Natural killer cell (primary cell): ENCODE measurements at regions not wholly inside any gene's neighbourhood (a gene's known extent, or its start where the extent isn't known, plus 50 kb on each side); places are given as distances from the start of the nearest gene placed in this dataset.

Experiments
- ATAC-seq, 3 donors: fragments of 150-1000 bp in 2 of 3; fragments of 200-7000 bp in 1 of 3; cut with Tn5 transposase; 1 replicate in 1 of 3; 2 replicates in 2 of 3; pipeline ENCODE4 v1.10.0; 2021; ENCODE audit warnings: mild to moderate bottlenecking in 2 of 3, moderate library complexity in 2 of 3
- DNase-seq, 2 donors: peaks; one replicate each; pipeline versions ENCODE4 v3.0.0 to v3.0.0-alpha.2; 2013 to 2021; ENCODE audit warnings: mixed read lengths in 1 of 2
- H3K27ac ChIP-seq: one replicate; pipeline ENCODE4 v1.5.1; 2013; ENCODE audit warnings: mild to moderate bottlenecking, low read length
- H3K27me3 ChIP-seq: one replicate; pipeline ENCODE4 v1.6.1; 2013; ENCODE audit warnings: low read length; ENCODE audit not compliant: control insufficient read depth, insufficient read depth
- H3K36me3 ChIP-seq: one replicate; pipeline ENCODE4 v1.6.1; 2013; ENCODE audit warnings: low read length; ENCODE audit not compliant: control insufficient read depth, insufficient read depth
- H3K4me1 ChIP-seq: one replicate; pipeline ENCODE4 v1.6.1; 2013; ENCODE audit warnings: low read length; ENCODE audit not compliant: control insufficient read depth, insufficient read depth
- H3K4me3 ChIP-seq: one replicate; pipeline ENCODE4 v1.5.1; 2013; ENCODE audit warnings: low read length
- H3K9me3 ChIP-seq: one replicate; pipeline ENCODE4 v1.6.1; 2013; ENCODE audit warnings: low read length; ENCODE audit not compliant: control insufficient read depth, insufficient read depth
- H3K27ac Mint-ChIP-seq, 2 donors: one replicate each; pipeline ENCODE4 v1.8.0; 2022; ENCODE audit warnings: mild to moderate bottlenecking in 2 of 2, mixed read lengths in 2 of 2, moderate library complexity in 1 of 2
- H3K27me3 Mint-ChIP-seq, 2 donors: one replicate each; pipeline ENCODE4 v1.8.0; 2022; ENCODE audit warnings: low read depth in 2 of 2, mixed read lengths in 2 of 2
- H3K36me3 Mint-ChIP-seq: one replicate; pipeline ENCODE4 v1.8.0; 2022; ENCODE audit warnings: mixed read lengths
- H3K4me1 Mint-ChIP-seq, 2 donors: one replicate each; pipeline ENCODE4 v1.8.0; 2022; ENCODE audit warnings: mixed read lengths in 2 of 2
- H3K4me3 Mint-ChIP-seq: one replicate; pipeline ENCODE4 v1.8.0; 2022; ENCODE audit warnings: mild to moderate bottlenecking, moderate library complexity, mixed read lengths
- H3K9me3 Mint-ChIP-seq, 2 donors: one replicate each; pipeline ENCODE4 v1.8.0; 2022; ENCODE audit warnings: mixed read lengths in 2 of 2
- WGBS: methylation state at CpG from one replicate; pipeline ENCODE4 v1.1.7; 2013; ENCODE audit warnings: missing lambda C conversion rate; ENCODE audit not compliant: insufficient coverage; 5-methylcytosine and 5-hydroxymethylcytosine counted together
- intact Hi-C: fragments of 100-400 bp; cut with micrococcal nuclease; formaldehyde crosslinking; loops from one replicate; pipeline ENCODE4 v1.14.2; 2022
- TF ChIP-seq, protein P1 (sequence below): fragments of 200-600 bp; IDR thresholded peaks from one replicate; pipeline ENCODE4 v1.8.0; 2022; ENCODE audit warnings: antibody characterized with exemption

GRCh38 chr12:90327793-90328743 is 619.4 kb upstream of the ATP2B1 start:
- Histone ChIP-seq H3K27me3 (no peaks in the 10 kb centered on the region), H3K4me3 (no peak overlapping the region), H3K36me3 (no peaks in the 10 kb centered on the region), H3K4me1 (no peaks in the 10 kb centered on the region), H3K27ac (no peak overlapping the region), H3K9me3 (no peaks in the 10 kb centered on the region)
- ATAC-seq, result no peak
- peaks cover 0 to 5% of the 10 kb centered on the region in 2 donors for H3K9me3 Mint-ChIP-seq
- intact Hi-C loops, result no loop called here
- no peak for DNase-seq
- 91% methylated on average over 3 of the region's 5 CpGs for WGBS
- TF ChIP-seq, protein P1, sequence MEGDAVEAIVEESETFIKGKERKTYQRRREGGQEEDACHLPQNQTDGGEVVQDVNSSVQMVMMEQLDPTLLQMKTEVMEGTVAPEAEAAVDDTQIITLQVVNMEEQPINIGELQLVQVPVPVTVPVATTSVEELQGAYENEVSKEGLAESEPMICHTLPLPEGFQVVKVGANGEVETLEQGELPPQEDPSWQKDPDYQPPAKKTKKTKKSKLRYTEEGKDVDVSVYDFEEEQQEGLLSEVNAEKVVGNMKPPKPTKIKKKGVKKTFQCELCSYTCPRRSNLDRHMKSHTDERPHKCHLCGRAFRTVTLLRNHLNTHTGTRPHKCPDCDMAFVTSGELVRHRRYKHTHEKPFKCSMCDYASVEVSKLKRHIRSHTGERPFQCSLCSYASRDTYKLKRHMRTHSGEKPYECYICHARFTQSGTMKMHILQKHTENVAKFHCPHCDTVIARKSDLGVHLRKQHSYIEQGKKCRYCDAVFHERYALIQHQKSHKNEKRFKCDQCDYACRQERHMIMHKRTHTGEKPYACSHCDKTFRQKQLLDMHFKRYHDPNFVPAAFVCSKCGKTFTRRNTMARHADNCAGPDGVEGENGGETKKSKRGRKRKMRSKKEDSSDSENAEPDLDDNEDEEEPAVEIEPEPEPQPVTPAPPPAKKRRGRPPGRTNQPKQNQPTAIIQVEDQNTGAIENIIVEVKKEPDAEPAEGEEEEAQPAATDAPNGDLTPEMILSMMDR, result no peak
- no peak overlapping the region for H3K27ac Mint-ChIP-seq
- no peaks in the 10 kb centered on the region for H3K4me1 Mint-ChIP-seq
- peaks cover 0 to 2% of the 10 kb centered on the region in 2 donors for H3K27me3 Mint-ChIP-seq
- no peaks in the 10 kb centered on the region for H3K36me3 Mint-ChIP-seq
- no peak overlapping the region for H3K4me3 Mint-ChIP-seq

DNA sequence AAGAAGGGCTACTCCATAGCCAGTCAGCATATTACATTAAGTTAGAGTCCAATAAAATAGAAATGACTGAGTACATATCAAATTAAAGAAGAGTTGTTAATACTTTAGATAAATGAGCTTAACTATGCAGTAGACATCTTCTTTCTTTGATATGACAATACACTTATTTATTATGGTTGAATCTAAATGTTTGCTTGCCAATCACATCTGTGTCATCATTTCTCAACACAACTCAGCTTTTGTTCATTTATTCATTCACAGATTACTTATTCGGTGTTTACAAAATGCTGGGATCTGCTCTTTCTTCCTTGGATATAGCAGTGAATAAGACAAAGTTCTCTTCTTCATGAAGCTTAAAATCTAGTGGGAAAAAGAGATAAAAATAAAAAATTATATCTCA is 614.6 kb upstream of the ATP2B1 start:
- peaks cover 0 to 5% of the 10 kb centered on the region in 2 donors for H3K9me3 Mint-ChIP-seq
- intact Hi-C loops, result no loop called here
- no peak for DNase-seq
- no peaks in the 10 kb centered on the region for H3K27me3 Mint-ChIP-seq
- H3K4me3 Mint-ChIP-seq, result no peak overlapping the region
- WGBS, result no CpG with 5 or more reads among the region's 1 CpG
- H3K27ac Mint-ChIP-seq, result no peak overlapping the region
- no peaks in the 10 kb centered on the region for H3K4me1 Mint-ChIP-seq
- no peak overlapping the region for H3K4me3 ChIP-seq
- H3K4me1 ChIP-seq, result no peaks in the 10 kb centered on the region
- TF ChIP-seq, protein P1, result no peak
- no peaks in the 10 kb centered on the region for H3K36me3 Mint-ChIP-seq
- no peaks in the 10 kb centered on the region for H3K36me3 ChIP-seq
- H3K9me3 ChIP-seq, result no peaks in the 10 kb centered on the region
- no peak for ATAC-seq
- H3K27ac ChIP-seq, result no peak overlapping the region
- H3K27me3 ChIP-seq, result no peaks in the 10 kb centered on the region

DNA sequence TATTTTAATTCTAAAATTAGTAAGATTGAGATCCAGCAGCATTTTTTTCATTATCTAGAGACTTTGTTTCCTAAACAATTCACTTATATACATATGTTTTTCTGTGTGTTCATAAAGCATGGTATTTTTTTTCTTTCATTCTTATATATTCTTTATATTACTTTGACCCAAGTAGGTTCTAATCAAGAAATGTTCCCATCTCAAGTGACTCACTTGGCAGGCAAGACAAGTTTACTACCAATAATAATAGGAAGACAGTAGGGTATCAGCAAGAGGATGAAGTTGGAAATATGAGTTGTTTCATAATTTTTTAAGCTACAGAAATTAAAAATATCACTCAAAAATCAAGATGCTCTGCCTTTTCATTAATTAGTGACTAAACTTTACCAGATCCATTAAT is 613.4 kb upstream of the ATP2B1 start:
- Mint-ChIP-seq H3K27ac (no peak overlapping the region), H3K27me3 (peaks cover 0 to 3% of the 10 kb centered on the region in 2 donors), H3K4me1 (no peaks in the 10 kb centered on the region), H3K36me3 (no peaks in the 10 kb centered on the region), H3K9me3 (peaks cover 0 to 5% of the 10 kb centered on the region in 2 donors), H3K4me3 (no peak overlapping the region)
- Histone ChIP-seq H3K27me3 (no peaks in the 10 kb centered on the region), H3K9me3 (no peaks in the 10 kb centered on the region), H3K36me3 (no peaks in the 10 kb centered on the region), H3K27ac (no peak overlapping the region), H3K4me3 (no peak overlapping the region), H3K4me1 (no peaks in the 10 kb centered on the region)
- TF ChIP-seq, protein P1, result no peak
- ATAC-seq (no peak), DNase-seq (no peak)
- intact Hi-C loops, result no loop called here

DNA sequence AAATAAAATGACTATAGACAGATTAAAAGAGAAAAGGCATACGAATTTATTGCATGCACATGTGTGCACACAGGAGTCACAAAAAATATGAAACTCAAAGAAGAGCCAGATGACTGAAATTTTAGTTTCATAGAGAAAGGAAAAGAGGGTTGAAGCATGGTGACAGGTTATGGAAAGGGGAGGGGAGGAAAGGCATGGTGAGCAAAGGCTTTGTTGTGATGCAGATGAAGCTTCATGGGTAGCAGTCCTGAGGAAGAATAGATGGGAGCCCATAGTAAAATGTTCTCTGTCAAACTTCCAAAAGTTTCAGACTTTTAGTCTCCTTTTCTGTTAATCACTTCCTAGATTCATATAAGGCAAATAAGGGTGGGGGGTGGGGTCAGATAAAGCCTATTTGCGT is 612.7 kb upstream of the ATP2B1 start:
- Histone ChIP-seq H3K27ac (no peak overlapping the region), H3K27me3 (no peaks in the 10 kb centered on the region), H3K4me1 (no peaks in the 10 kb centered on the region), H3K4me3 (no peak overlapping the region), H3K36me3 (no peaks in the 10 kb centered on the region), H3K9me3 (no peaks in the 10 kb centered on the region)
- Mint-ChIP-seq H3K4me3 (no peak overlapping the region), H3K36me3 (no peaks in the 10 kb centered on the region), H3K27me3 (peaks cover 0 to 3% of the 10 kb centered on the region in 2 donors), H3K9me3 (peaks cover 0 to 5% of the 10 kb centered on the region in 2 donors), H3K27ac (no peak overlapping the region), H3K4me1 (no peaks in the 10 kb centered on the region)
- ATAC-seq, result no peak
- 93% methylated on average over 2 of the region's 2 CpGs for WGBS
- TF ChIP-seq, protein P1, result no peak
- no peak for DNase-seq
- intact Hi-C loops, result no loop called here
